ENCODE measurements at regions not wholly inside any gene's neighbourhood (a gene's known extent, or its start where the extent isn't known, plus 50 kb on each side); places are given as distances from the start of the nearest gene placed in this dataset.

DNA sequence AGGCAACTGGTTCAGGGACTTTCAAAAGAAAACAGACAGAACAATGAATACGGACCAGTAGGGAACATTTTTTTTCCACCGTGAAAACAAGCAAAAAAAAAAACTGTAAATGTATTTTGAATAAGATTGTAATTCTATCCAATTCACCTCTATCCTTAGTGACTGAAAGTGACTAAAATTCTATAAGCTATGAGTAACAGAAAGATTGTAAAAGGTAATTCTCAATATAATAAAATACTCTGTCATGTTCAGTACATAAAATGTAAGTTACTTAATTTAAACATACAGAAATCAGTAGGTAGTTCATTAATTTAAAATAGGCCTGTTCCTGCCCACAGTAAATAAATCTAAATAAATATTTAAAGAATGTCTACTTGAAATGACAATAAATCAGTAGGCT lies 368.2 kb upstream of the ARHGEF26 start:
- TF ChIP-seq, protein P1, sequence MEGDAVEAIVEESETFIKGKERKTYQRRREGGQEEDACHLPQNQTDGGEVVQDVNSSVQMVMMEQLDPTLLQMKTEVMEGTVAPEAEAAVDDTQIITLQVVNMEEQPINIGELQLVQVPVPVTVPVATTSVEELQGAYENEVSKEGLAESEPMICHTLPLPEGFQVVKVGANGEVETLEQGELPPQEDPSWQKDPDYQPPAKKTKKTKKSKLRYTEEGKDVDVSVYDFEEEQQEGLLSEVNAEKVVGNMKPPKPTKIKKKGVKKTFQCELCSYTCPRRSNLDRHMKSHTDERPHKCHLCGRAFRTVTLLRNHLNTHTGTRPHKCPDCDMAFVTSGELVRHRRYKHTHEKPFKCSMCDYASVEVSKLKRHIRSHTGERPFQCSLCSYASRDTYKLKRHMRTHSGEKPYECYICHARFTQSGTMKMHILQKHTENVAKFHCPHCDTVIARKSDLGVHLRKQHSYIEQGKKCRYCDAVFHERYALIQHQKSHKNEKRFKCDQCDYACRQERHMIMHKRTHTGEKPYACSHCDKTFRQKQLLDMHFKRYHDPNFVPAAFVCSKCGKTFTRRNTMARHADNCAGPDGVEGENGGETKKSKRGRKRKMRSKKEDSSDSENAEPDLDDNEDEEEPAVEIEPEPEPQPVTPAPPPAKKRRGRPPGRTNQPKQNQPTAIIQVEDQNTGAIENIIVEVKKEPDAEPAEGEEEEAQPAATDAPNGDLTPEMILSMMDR (IDR thresholded peaks at IDR 0.05): no peak
- no peak for TF ChIP-seq POLR2A (IDR thresholded peaks at IDR 0.05)

All from testis (tissue), 2 donors.